ENCODE measurements at regions not wholly inside any gene's neighbourhood (a gene's known extent, or its start where the extent isn't known, plus 50 kb on each side); places are given as distances from the start of the nearest gene placed in this dataset.
"Not testable (repeated sequence)": the region's sequence is repeated elsewhere in the genome, so short reads cannot be mapped to it uniquely, and the experiment has no call there.

DNA sequence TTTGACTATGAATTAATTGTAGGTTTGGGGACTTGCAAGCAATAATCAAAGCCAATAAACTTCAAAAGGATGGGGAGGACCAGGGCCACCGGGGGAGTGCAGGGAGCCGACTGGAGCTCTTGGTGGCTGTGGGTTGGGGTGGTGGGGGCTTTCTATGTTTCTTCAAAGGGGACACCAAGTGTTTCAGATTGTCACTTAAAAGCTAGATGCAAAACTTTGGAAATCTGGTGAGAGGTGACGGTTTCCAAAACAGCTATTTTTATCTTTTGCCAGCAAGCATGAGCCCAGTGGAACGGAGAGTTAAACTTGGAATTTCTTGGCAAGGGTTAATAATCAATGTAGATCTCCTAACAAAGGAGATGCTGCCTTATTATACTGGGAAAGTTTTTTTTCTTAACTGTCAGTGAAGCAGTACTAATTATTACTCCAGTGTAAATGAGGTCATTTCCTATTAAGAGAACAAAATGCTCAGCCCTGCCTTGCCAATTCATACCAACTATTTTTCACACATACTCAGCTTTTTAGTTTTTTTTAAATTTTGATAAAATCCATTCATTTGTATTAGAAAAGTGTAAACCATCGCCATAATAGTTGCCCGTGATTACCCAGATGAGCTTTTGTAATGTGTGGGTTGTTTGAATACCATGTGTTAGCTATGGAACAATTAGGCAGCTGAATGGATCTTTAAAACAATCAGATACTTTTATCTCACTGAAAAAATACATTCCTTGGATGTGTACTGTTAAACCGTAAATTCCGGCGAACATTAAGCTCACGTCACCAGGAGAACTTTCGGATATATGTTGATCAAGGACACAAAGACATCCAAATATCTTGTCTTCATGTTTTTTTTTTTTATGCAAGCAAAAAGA, 95.9 kb upstream of the ZNF536 start:
- no peak for DNase-seq

DNA sequence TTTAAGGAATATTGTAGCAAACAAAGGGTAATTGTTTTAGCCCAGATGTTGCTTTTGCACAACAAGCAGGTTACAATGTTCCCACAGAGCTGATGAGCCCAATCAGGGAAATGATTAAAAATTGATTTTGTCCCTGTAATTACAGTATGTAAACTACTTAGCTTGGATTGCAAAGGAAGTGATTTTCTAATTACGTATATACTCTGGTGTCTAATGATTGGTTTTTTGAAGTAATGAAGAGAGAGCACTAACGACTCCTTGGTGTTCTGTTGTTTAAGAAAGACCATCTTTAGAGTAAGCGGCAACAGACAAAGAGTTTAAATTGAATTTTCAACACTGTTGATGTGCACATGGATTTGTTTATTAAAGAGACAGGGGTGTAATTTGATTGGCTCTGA, 95.3 kb upstream of the ZNF536 start:
- no peak for DNase-seq

DNA sequence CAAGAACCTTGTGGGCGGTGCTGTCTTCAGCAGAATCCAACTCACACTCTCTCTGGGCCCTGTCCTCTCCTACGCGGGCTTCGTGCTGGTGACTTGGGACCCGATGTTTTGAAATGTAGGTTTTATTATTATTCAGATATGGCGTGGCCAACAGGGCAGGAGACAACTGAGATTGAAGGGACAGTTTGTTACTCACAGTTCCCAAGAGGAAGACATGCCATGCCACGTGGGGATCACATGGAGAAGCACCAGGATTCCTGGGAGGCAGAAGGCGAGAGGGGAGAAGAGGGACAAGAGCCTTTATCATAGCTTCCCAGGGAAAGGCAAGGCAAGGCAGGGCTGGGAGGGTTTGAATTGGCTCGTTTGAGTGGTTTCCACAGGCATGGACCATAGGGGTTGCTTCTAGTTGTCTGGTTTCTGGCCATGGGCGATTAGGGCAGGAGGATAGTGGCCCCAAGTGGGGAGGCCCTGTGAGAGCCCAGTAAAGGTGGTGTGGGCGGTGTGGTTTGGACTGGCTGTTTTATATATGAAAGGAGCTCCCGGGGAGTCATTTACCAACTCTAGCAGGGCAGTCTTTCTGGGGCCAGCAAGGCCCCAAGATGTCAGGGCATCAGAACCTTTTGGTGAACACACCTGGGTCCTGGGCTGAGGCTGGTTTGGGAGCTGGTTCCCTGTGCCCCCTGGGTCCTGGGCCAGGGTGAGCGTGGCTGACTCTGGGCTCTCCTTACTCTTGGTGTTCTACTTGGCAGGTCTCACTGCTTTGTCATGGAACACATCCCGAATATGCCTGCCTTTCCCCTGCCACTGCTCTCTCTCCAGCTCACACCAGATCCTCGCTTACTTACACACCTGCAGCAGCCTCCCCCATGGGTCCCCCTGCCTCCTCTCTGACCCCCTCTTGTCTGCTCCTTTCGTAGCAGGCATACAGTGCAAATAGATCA, 94.0 kb upstream of the ZNF536 start:
- no peak for DNase-seq

DNA sequence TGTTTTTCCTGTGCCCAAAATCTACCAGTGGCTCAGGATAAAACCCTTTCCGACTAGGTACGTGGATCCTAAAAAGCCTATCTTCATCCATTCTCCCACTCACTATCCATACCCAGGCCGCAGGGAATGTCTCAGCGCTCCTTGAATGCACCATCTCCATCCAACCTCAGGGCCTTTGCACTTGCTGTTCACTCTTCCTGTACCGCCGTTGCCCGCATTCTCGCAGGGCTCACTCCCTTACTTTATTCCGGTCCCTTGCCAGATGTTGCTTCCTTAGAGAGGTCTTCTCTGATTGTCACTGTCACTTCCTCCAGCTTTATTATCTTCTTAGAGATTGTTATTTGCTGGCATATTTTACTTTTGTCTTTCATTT, 93.3 kb upstream of the ZNF536 start:
- no peak for DNase-seq

DNA sequence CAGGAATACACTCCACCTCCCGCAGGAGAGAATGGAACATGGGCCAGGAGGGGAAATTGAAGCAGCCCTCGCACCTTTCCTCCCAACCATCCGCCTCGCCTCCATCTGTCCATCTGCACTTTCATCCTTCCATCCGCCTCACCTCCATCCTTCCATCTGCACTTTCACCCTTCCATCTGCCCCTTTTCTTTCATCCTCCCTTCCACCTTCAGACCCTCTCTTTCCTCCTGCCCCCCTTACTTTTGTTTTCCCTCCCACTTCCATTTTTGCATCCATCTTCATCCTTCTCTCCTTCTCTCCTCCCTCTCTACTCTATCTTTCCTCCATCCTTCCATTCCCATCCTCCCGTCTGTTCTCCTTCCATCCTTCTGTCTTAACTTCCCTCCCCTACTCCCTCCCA, 92.2 kb upstream of the ZNF536 start:
- DNase-seq = no peak

DNA sequence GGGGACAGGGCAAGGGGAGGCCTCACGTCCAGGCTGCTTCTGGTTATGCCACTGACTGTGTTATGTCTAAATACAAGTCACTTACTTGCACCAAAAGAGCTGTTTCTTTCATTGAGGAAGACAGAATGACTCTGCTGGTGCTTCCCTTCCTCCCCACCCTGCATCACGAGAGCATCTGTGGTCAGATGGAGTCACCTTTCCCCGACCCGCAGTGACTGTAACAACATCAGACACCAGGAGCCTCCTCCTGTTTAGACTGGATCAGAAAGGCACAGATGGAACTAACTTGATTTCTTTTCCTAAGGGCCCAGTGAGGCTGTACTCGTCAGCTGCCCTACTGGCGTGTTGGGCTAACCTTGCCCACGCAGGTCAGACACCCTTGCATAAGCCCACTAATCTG, 90.3 kb upstream of the ZNF536 start:
- DNase-seq = no peak

DNA sequence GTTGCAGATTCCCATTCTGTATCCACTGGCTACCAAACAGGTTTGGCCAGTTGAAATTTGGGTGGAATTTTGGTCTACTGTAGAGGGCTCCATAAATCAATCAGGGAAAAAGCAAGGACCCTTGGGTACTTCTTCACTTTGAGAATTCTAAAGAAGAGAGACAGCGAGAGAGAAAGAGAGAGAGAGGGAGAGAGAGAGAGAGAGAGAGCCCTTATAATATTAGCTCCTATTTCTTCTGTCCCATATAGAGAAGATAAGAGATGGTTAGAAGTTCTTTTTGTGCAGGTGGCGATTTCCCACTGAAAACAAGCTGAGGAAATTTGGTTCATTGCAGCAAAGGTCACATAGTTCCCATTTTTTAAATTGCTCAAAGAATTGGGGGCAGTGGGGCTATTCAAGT, 88.6 kb upstream of the ZNF536 start:
- no peak for DNase-seq

DNA sequence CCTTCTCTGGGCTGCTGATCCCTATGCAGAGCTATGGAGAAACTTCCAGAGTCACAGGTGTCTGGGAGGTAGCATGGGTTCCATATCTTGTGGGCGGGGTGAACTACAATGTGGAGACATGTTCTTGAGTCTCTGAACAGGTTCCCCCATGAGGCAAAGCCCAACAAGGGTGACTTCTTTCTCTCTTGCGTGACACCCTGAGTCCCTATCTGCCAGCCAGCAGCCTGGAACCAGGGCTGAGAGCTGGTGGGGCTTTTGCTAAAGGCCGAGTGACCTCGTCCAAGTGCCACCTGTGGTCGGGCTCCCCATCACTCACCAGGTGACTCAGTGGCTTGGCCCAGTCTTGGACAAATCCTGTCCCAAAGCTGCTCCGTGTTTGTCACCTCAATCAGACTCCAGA, 88.0 kb upstream of the ZNF536 start:
- DNase-seq = no peak

DNA sequence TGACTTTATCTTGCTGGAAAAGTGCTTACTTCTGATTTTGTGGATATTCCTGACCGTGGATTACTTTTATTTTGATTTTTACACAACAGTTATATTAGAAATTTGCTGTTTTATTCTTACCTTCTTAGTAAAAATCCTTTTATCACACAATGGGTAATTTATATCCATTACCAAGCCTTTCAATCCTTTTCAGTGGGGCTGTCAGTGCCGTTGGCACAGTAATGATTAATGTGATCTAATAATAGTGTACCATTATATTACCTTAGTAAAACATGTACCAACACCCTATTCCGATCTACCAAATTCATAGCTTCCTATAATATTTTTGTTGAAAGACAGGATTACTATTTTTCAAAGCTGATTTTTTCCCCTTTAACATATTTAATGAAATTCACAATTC, 87.3 kb upstream of the ZNF536 start:
- DNase-seq = no peak

DNA sequence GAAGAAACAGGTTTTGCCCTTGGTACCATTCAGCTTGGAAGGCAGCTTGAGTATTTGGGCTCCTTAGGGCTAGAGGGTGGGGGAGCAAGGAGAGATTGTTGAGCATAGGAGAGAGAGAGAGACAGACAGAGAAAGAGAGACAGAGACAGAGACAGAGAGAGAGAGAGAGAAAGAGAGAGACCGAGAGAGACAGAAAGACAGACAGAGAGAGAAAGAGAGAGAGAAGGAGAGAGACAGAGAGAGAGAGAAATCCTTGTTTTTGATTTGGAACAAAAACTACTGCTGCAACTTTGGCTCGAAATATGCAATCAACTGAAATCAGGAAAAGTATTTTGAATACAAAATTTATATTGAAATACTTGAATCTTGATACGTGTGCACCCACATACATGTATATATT, 85.8 kb upstream of the ZNF536 start:
- no peak for DNase-seq

DNA sequence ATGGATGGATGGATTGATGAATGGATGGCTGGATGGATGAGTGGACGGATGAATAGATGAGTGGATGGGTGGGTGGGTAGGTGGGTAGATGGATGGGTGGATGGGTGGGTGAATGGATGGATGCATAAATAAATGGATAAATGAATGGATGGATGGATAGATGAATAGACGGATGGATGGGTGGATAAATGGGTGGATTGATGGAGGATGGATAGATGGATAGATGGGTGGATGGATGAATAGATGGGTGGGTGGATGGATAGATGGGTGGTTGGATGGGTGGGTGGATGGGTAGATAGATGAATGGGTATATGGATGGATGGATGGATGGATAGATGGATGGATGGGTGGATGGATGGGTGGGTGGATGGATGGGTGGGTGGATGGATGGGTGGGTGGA, 84.9 kb upstream of the ZNF536 start:
- DNase-seq = no peak

DNA sequence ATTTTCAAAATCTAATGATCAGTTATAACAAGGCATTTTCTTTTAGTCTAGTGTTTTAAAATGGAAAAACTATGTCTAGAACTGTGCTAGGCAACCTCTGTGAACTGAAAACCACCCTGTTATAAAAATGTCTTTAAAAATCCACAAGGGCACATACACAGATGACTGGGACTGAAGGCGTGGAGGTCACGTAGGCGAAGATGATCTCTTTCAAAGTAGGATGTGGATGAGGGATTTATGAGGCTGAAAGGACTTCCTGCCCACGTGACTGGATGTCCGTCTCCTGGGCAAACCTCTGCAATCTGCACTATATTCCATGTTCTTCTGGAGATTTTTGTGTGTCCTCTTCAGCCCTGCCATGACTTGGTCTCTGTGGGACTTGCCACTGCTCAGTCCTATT, 84.2 kb upstream of the ZNF536 start:
- DNase-seq = no peak

DNA sequence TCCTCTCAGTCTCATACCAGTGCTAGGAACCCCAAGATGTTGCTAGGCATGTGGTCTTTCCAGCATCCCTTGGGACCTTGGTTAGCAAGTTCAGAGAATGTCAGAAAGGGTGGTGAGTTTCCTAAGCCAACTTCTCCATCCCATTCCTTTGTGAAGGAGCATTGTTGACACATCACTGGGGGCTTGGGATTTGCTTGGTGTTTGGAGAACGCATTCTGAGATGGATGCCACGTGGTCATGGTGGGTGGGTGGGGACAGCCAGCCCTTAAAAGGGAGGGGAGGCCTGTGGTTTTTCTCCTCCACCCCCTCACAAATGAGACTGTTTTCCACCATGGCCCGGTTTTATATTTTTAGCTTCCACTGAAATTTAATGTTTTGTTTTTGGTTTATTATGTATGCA, 83.3 kb upstream of the ZNF536 start:
- no peak for DNase-seq

DNA sequence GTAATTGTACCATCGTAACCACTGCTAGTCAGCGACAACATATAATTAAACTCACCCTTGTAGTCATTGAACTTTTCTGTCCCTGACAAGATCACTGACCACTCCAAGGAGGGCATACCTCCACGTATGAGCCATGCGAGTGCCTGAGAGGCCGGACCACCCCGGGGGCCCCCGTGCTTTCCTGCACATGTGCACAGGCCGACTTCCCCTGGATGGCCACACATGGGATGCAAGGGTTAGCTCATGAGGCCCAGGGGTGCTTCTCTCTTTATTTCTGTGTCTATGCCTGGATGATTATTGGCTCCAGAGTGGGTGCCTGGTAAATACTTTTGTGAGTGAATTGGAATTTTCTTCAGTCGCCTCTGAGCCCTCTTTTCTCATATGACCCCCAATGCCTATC, 82.8 kb upstream of the ZNF536 start:
- DNase-seq = no peak

DNA sequence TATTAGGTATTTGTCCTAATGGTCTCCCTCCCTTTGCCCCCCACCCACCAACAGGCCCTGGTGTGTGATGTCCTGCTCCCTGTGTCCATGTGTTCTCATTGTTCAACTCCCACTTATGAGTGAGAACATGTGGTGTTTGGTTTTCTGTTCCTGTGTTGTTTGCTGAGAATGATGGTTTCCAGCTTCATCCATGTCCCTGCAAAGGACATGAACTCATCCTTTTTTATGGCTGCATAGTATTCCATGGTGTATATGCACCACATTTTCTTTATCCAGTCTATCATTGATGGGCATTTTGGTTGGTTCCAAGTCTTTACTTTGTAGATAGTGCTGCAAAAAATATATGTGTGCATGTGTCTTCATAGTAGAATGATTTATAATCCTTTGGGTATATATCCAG, 81.4 kb upstream of the ZNF536 start:
- not testable (repeated sequence) for DNase-seq

DNA sequence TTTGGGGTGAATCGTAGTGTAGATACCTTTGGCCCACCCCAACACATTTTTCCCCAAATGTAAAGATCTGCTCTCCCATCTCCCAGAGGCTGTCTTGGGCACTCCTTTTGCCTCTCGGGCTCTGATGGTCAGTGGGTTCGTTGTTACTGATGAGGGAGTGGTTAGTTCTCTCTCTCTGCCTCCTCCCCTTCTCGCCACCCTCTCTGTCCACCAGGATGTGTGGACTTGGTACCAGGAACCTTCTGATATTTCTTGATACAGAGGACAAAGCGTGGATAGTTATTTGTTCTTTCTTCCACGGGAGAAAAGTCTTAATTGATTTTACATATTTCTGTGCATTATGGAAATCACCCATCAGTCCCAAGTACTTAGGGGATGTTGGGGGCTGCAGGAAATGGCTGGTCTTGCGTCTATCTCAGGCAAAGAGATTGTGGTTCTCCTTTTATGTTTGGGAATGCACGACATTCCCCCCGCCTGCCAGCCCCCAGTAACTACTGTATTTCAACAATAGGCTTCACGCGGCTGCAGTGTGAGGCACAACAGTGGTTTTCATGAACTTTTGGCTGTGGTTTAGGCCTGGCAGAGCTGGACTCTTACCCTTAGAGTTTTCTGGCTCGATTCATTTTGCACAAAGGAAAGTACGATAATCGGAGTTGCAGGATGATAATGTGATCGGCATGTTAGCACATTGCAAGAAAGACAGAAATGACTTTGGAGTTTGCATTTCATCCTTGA, 79.0 kb upstream of the ZNF536 start:
- DNase-seq = no peak

DNA sequence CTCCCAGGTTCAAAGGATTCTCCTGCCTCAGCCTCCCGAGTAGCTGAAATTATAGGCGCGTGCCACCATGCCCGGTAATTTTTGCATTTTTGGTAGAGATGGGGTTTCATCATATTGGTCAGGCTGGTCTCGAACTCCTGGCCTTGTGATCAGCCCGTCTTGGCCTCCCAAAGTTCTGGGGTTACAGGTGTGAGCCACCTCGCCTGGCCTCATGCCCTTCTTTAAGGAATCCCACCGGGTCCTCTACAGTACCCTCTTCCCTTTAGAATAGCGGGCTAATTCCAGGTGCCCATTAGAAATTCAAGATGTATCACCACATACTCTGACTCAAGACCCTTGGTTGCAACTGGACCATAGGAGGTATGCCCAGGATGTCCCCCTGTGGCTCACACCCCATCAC, 74.2 kb upstream of the ZNF536 start:
- DNase-seq = no peak

DNA sequence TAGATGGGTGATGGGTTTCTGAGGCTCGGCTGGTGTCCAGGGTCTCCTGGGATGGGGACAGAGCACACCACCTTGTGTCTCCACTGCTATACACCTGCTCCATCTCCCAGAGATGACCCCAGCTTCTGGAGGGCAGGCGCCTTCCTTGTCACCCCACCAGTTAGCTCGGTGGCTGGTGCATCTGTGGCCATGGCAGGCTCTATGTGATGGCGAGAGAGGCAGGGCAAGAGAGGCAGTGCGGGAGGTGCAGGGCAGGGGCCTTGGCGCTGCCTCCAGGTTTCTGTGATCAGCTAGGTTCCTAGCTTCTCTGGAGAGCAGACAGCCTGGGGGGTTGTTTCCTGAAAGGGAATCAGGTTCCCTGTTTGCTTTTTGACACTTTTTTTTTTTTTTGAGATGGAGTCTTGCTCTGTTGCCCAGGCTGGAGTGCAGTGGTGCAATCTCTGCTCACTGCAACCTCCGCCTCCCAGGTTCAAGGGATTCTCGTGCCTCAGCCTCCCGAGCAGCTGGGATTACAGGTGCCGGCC, 69.0 kb upstream of the ZNF536 start:
- no peak for DNase-seq

DNA sequence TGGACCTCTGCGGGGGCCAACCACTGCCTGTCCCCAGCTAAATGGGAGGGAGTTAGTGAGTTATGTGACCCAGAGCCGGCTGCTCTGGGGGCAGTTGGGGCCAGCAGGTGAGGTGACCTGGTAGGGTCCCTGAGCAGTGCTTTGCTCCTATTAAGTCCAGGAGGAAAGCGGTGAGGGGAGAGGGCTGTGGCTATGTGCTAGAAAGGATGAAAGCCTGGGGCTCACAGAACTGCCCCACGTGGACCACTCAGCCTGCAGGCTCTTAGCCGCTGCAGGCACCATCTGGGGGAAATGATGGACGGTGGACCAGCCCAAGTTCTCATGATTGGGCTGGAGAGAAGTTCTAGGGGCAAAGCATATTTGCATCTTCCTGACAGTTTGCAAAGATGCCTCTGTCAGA, 67.6 kb upstream of the ZNF536 start:
- no peak for DNase-seq

DNA sequence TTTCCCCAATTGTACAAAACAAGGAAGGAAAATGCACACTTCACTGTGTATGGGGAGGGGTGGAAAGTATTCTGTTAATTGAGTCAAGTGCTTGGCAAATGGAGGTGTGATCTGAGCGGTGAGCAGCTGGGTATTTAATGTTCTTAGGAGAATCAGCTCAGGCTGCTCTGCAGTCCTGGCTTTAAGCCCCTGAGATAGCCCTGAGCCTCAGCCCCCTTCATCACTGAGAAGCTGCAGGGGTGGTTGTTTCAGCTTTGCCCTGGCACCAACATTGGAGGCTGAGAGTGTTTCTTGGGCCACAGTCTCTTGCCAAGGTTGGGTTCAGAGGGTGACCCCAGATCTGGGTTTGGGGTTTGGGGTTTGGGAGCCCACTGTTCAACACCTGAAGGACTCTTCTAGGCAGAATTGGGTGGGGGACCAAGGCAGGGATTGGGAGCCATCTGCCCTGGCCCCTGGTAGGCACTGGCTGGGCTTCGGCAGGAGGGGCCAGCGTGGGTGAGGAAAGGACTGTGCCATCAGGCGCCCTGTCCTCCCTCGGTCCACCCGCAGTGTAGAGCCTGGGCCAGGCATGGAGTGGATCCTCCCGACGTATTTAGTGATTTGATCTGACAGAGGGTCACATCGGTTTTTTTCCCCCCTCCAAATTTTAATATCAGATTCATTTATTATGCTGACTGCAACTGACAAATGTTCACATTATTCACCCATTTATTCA, 66.7 kb upstream of the ZNF536 start:
- no peak for DNase-seq

DNA sequence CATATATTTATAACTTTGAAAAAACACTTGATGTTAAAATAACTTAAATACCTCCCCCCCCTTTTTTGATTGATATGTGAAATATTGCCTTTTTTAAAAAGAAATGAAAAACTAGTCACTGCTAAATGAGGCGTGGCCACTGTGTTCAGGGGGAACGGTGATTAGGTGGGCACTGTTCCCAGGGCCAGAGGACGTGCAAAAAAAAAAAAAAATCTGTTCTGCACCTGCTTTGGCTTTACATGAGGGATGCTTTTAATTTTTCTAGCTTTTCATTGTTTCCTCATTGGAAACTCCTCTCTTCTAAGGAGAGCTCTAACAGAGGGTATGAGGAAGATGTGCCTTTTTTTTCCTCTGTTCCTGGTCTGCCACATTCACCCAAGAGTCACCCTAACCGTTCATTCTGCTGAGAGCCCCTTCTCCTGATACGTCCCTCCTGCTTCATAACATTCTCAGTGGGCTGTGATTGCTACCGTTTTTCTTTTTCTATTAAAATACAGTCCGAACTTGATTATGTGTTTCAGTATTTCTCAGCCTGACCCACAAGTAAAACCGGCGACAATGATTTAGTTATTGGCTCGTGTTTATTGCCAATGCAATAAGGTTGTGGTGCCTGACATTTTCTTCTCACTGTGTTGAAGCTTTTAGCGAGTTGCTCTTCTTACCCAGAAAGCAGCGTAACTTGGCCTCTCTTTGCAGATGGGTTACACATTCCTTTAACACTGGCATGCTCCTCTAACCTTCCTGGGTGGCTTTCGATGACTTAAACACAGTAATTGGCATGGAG, 64.8 kb upstream of the ZNF536 start:
- DNase-seq = no peak
